Adipocyte (in vitro differentiated cells): ENCODE measurements at regions not wholly inside any gene's neighbourhood (a gene's known extent, or its start where the extent isn't known, plus 50 kb on each side); places are given as distances from the start of the nearest gene placed in this dataset.

ENCODE experiments used
- DNase-seq: peaks from one replicate; pipeline ENCODE4 v3.0.0-alpha.2; 2015; ENCODE audit warnings: low read depth
- H3K27me3 ChIP-seq: replicated peaks from 2 replicates; pipeline ENCODE4 v1.7.0; 2013; ENCODE audit warnings: mild to moderate bottlenecking, low read length, moderate library complexity; ENCODE audit not compliant: control insufficient read depth, insufficient read depth
- H3K36me3 ChIP-seq: 2 replicates; pipeline ENCODE4 v1.7.0; 2013; ENCODE audit warnings: low read length, mild to moderate bottlenecking, moderate library complexity; ENCODE audit not compliant: control insufficient read depth, insufficient read depth, severe bottlenecking
- H3K4me1 ChIP-seq: 2 replicates; pipeline ENCODE4 v1.7.0; 2013; ENCODE audit warnings: mild to moderate bottlenecking, low read length, moderate library complexity; ENCODE audit not compliant: control insufficient read depth, insufficient read depth
- H3K4me3 ChIP-seq: 2 replicates; pipeline ENCODE4 v1.7.0; 2013; ENCODE audit warnings: mild to moderate bottlenecking, low read length, moderate library complexity
- H3K9ac ChIP-seq: 2 replicates; pipeline ENCODE4 v1.7.0; 2013; ENCODE audit warnings: mild to moderate bottlenecking, low read length, moderate library complexity
- H3K9me3 ChIP-seq: 2 replicates; pipeline ENCODE4 v1.7.0; 2013; ENCODE audit warnings: mild to moderate bottlenecking, low read length, moderate library complexity; ENCODE audit not compliant: control insufficient read depth

DNA sequence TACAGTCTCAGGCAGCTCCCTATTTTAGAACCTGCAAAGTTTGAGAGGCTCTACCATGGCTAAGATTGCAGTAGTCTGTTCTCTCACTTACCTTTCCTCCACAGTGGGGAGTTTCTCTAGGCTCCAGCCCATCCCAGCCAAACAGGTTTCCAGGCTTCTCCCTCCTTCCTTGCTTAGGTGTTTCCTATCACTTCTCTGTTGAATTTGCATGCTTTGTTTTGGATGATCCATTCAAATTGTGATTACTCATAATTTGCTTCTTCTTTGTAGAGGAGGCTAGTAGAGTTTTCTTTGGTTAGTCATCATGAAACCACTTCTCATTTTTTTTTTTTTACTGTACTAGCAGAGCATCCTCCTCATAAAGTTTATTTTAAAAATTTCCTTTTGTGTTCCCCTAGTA lies 1242.2 kb upstream of the MIR17HG start:
- H3K4me1 ChIP-seq = peaks cover 2% of the 10 kb centered on the region
- H3K27me3 ChIP-seq = no peaks in the 10 kb centered on the region
- peaks cover 4% of the 10 kb centered on the region for H3K9me3 ChIP-seq
- peak; percentile 2 for DNase-seq
- no peaks in the 10 kb centered on the region for H3K36me3 ChIP-seq
- H3K9ac ChIP-seq = no peak overlapping the region
- H3K4me3 ChIP-seq = no peak overlapping the region

DNA sequence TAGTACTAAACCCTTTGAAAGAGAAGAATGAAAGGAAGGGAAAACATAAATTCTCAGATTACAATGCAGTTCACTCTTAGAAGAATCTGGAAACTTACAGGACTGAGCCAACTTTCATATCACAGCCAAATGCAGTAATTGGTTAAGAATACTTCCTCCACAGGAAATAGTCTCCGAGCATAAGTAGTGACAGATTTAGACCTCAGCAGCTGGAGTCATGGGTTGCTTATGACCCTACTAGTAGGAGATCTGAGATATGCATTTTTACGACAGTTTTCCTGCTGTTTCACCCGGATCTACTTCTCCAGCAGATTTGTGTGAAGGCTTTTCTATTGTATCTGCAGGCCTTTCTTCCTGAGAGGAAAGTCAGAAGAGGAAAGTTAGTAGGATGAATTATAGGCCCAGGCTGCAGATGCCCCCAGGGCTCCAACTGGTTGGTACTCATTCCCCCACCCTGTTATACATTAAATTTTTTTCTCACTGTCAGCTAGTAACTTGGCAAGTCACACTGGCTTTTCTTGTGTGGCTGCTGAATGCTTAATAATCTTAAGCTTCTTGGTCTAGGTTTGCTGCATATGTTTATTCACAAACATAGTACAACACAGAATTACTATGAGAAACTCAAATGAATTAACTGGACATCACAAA lies 1241.5 kb upstream of the MIR17HG start:
- no peak overlapping the region for H3K9ac ChIP-seq
- H3K4me3 ChIP-seq = no peak overlapping the region
- peaks cover 2% of the 10 kb centered on the region for H3K4me1 ChIP-seq
- peaks cover 4% of the 10 kb centered on the region for H3K9me3 ChIP-seq
- DNase-seq = peak; percentile 3
- H3K27me3 ChIP-seq = no peaks in the 10 kb centered on the region
- H3K36me3 ChIP-seq = no peaks in the 10 kb centered on the region

DNA sequence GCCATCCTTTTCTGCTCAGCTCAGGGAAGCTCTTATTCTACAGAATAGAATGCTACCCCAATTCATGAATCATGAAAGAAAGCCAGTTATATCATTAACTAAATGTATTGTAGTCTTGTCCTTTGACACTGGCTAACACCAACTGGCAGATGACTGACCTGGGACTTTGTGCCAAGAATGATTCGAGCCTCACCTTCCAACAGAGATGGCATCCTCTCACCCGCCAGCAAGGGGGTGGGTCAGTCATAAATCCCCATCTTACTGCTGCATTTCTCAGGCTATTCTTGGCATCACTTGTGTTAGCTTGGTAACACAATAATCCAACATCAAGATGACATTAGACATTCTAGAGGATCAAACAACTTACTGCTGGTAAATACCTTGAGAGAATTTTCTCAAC lies 1239.8 kb upstream of the MIR17HG start:
- H3K4me1 ChIP-seq = peaks cover 2% of the 10 kb centered on the region
- no peak for DNase-seq
- H3K27me3 ChIP-seq = no peaks in the 10 kb centered on the region
- no peaks in the 10 kb centered on the region for H3K9me3 ChIP-seq
- no peak overlapping the region for H3K9ac ChIP-seq
- H3K4me3 ChIP-seq = no peak overlapping the region
- H3K36me3 ChIP-seq = no peaks in the 10 kb centered on the region

DNA sequence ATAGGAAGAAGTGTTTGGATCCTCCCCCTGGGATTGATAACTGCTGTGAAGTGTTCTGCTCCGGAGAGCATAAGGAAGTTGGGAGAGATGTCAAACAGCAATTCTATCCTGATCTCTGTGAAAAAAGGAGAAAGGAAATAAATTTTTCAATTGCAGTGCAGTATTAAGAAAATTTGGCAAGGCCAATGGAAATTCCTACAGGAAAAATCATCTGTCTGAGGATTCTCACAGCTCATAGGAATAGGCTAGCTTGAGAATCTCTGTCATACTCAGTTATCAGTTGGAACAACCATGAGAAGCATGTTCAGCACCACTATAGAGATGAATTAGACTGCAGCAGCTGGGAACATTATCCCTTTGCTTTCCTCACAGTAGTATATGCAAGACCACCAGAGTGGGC lies 1238.9 kb upstream of the MIR17HG start:
- H3K9me3 ChIP-seq = no peaks in the 10 kb centered on the region
- no peak overlapping the region for H3K9ac ChIP-seq
- no peak for DNase-seq
- H3K4me1 ChIP-seq = peaks cover 2% of the 10 kb centered on the region
- no peak overlapping the region for H3K4me3 ChIP-seq
- no peaks in the 10 kb centered on the region for H3K27me3 ChIP-seq
- H3K36me3 ChIP-seq = no peaks in the 10 kb centered on the region

DNA sequence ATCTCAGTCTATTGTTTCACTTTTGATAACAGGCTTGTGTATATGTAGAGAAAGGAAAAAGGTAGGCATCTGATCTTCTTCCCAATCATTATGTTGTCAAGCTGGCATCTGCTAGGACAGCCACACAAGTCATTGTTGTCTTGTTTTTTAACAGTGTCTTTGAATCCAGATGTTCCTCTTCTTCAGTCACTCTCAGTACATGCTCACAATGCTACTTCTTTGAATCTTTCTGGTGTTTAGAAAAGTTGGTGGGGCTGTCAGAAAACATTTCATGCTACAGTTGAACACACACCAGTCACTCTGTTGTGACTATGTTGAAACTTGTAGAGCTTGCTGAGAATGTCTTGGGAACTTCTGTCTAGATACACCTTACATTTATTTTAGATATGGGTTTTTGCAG lies 1231.4 kb upstream of the MIR17HG start:
- Histone ChIP-seq H3K9me3 (no peaks in the 10 kb centered on the region), H3K27me3 (no peaks in the 10 kb centered on the region), H3K9ac (no peak overlapping the region), H3K36me3 (no peaks in the 10 kb centered on the region), H3K4me1 (no peaks in the 10 kb centered on the region), H3K4me3 (no peak overlapping the region)
- no peak for DNase-seq

DNA sequence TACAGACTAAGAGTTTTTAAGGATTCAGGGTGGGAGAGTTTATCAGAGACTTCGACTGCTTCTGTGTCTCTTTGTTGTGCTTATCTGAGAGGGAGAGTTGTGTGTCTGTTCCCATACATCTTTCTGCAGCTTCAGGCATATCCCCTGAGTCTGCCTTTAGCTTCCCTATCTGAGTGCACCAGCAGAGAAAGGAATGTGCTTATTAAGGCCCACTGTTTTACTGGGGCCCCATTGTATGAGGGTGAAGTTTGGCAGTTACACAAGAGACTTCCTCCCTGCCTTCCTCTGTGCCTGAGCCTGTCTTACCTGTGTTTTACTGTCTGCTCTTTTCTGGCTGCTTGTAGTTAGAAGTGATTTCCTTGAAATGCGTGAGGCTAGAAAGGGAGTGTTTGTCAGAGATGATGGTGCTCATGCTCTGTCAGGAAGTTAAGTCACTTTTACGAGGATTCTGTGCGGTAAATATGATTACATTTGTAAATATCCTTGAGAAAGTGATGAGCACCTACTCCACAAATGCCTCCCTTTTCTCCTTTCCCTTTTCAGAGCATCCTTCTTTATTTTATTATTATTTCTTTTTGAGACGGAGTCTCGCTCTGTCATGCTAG lies 1228.9 kb upstream of the MIR17HG start:
- no peak for DNase-seq
- Histone ChIP-seq H3K36me3 (no peaks in the 10 kb centered on the region), H3K9me3 (no peaks in the 10 kb centered on the region), H3K4me1 (no peaks in the 10 kb centered on the region), H3K9ac (no peak overlapping the region), H3K4me3 (no peak overlapping the region), H3K27me3 (no peaks in the 10 kb centered on the region)

DNA sequence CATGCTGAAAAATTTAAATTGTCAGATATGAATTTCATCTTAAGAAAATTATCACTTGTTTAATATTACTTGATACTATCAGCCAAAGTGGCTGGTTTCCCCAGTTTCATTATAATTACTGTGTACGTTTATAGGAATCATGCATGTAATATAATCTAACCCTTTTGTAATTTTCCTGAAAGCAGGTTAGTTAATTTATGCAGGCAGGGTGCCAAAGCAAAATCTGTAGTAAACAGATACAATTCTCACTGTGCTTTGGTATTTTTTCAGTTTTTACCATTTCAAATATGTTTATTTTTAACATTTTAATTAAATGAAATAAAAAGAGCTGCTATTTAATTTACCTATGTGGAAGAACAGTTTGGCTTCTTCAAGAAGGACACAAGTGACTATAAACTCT lies 1227.5 kb upstream of the MIR17HG start:
- no peak overlapping the region for H3K4me3 ChIP-seq
- no peak overlapping the region for H3K9ac ChIP-seq
- H3K4me1 ChIP-seq = no peaks in the 10 kb centered on the region
- no peaks in the 10 kb centered on the region for H3K36me3 ChIP-seq
- H3K9me3 ChIP-seq = no peaks in the 10 kb centered on the region
- no peak for DNase-seq
- H3K27me3 ChIP-seq = no peaks in the 10 kb centered on the region

DNA sequence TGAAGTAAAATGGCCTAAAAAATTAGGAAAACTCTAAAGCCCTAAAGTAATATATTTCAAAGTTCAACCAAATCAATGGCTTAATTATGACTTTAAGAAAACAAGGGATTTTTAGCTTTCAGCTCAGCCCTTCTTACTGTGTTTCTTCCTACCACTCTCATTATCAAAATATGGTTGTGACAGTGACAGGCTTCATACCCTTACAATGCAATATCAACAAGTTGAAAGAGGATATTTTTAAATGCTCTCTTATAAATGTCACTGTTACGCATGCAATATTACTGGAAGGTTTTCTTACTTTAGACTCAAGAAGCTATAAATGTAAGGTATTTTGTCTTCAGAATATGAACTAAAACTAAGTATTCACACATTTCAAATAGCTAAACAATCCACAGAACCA lies 1225.7 kb upstream of the MIR17HG start:
- DNase-seq = no peak
- Histone ChIP-seq H3K27me3 (no peaks in the 10 kb centered on the region), H3K36me3 (no peaks in the 10 kb centered on the region), H3K4me3 (no peak overlapping the region), H3K9ac (no peak overlapping the region), H3K4me1 (no peaks in the 10 kb centered on the region), H3K9me3 (no peaks in the 10 kb centered on the region)

DNA sequence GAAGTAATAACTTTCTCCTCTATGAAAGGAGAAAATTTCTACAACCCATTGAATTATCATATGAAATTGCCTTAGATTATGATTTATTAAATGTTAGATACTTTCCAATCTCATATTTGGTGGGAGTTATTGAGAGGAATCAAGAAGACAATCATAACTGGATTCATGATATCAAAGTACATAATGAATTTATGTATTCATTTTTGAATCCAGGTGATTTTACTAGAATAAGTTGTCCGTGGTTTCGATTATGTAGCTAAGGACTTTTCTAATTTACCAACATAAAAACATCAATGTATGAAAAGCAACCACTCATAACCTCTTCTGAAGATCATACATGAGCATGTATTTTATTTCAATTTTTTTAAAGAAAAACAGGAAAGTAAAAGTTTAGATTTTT lies 1225.0 kb upstream of the MIR17HG start:
- no peak for DNase-seq
- H3K9me3 ChIP-seq = no peaks in the 10 kb centered on the region
- no peaks in the 10 kb centered on the region for H3K27me3 ChIP-seq
- H3K4me1 ChIP-seq = no peaks in the 10 kb centered on the region
- H3K36me3 ChIP-seq = no peaks in the 10 kb centered on the region
- no peak overlapping the region for H3K9ac ChIP-seq
- no peak overlapping the region for H3K4me3 ChIP-seq

DNA sequence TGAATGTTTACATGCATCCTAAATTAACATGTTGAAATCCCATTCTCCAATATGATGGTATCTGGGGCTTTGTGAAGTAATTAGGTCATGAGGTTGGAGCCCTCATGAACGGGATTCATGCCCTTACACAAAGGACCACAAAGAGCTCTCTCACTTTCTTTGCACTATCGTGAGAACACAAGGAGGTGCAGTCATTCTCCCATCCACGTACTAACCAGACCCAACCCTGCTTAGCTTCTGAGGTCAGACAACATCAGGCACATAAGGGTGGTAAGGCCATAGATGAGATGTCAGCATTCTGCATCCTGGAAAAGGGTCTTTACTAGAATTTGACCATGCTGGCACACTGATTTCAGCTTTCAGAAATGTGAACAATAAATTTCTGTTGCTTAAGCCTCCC lies 1211.9 kb upstream of the MIR17HG start:
- Histone ChIP-seq H3K4me3 (no peak overlapping the region), H3K27me3 (no peaks in the 10 kb centered on the region), H3K9ac (no peak overlapping the region), H3K4me1 (no peaks in the 10 kb centered on the region), H3K9me3 (no peaks in the 10 kb centered on the region), H3K36me3 (no peaks in the 10 kb centered on the region)
- no peak for DNase-seq

DNA sequence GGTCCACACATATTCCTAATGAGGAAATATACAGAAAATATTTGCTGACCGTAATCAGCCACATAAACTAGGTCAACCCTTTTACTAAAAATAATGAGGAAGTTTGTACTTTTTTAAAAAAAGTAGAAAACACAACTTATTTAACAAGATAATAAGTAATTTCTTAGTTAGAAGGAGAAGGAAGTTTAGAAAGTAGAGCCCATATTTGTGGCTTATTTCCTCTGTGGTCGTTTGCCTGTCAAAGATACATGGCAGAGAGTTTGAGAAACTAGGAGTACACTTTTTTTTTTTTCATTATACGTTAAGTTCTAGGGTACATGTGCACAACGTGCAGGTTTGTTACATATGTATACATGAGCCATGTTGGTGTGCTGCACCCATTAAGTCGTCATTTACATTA lies 1205.2 kb upstream of the MIR17HG start:
- no peaks in the 10 kb centered on the region for H3K36me3 ChIP-seq
- H3K27me3 ChIP-seq = no peaks in the 10 kb centered on the region
- no peaks in the 10 kb centered on the region for H3K9me3 ChIP-seq
- no peak overlapping the region for H3K4me3 ChIP-seq
- no peaks in the 10 kb centered on the region for H3K4me1 ChIP-seq
- H3K9ac ChIP-seq = no peak overlapping the region
- DNase-seq = no peak
